GM23338 (cell line): ENCODE measurements at regions not wholly inside any gene's neighbourhood (a gene's known extent, or its start where the extent isn't known, plus 50 kb on each side); places are given as distances from the start of the nearest gene placed in this dataset.

Experiments used
- ATAC-seq: fragments of 200-7000 bp; cut with Tn5 transposase; 3 replicates; pipeline ENCODE4 v1.9.1; 2020
- DNase-seq: peaks from one replicate; pipeline ENCODE4 v3.0.0-alpha.2; 2015; ENCODE audit warnings: low spot score
- H2AFZ ChIP-seq: fragments of 200-600 bp; sonication (generic); 2 replicates; pipeline ENCODE4 v1.8.0; 2016; ENCODE audit warnings: antibody characterized with exemption, mild to moderate bottlenecking, moderate library complexity
- H3F3A ChIP-seq: fragments of 200-600 bp; sonication (generic); replicated peaks from 2 replicates; pipeline ENCODE4 v1.8.0; 2017; ENCODE audit warnings: antibody characterized with exemption, mixed run types, low read depth
- H3K27ac ChIP-seq: fragments of 200-600 bp; sonication (generic); 2 replicates; pipeline ENCODE4 v1.6.1; 2016; ENCODE audit warnings: low read depth
- H3K27me3 ChIP-seq: fragments of 200-600 bp; sonication (generic); 2 replicates; pipeline ENCODE4 v1.8.0; 2016; ENCODE audit warnings: mild to moderate bottlenecking, mixed run types, moderate library complexity; ENCODE audit not compliant: insufficient read depth
- H3K36me3 ChIP-seq: fragments of 200-600 bp; sonication (generic); 2 replicates; pipeline ENCODE4 v1.8.0; 2016; ENCODE audit warnings: mild to moderate bottlenecking; ENCODE audit not compliant: insufficient read depth
- H3K4me1 ChIP-seq: fragments of 200-600 bp; sonication (generic); 2 replicates; pipeline ENCODE4 v1.8.0; 2016; ENCODE audit warnings: mild to moderate bottlenecking, moderate library complexity; ENCODE audit not compliant: insufficient read depth
- H3K4me2 ChIP-seq: fragments of 200-600 bp; sonication (generic); 2 replicates; pipeline ENCODE4 v1.7.1; 2017; ENCODE audit warnings: mixed run types
- H3K4me3 ChIP-seq: fragments of 200-600 bp; sonication (generic); 2 replicates; pipeline ENCODE4 v1.6.1; 2016; ENCODE audit warnings: mixed run types
- H3K79me2 ChIP-seq: fragments of 200-600 bp; sonication (generic); replicated peaks from 2 replicates; pipeline ENCODE4 v1.8.0; 2017; ENCODE audit warnings: mild to moderate bottlenecking; ENCODE audit not compliant: insufficient read depth
- H3K9me2 ChIP-seq: fragments of 200-600 bp; sonication (generic); 2 replicates; pipeline ENCODE4 v1.8.0; 2017; ENCODE audit not compliant: insufficient read depth
- H4K20me1 ChIP-seq: fragments of 200-600 bp; sonication (generic); replicated peaks from 2 replicates; pipeline ENCODE4 v1.8.0; 2017; ENCODE audit warnings: mild to moderate bottlenecking; ENCODE audit not compliant: insufficient read depth
- H3K27ac Mint-ChIP-seq: 2 replicates; pipeline ENCODE4 v1.8.0; 2020; ENCODE audit warnings: inconsistent platforms, mild to moderate bottlenecking, moderate library complexity, mixed read lengths
- H3K27me3 Mint-ChIP-seq: 3 replicates; pipeline ENCODE4 v1.8.0; 2022; ENCODE audit warnings: low read depth, mild to moderate bottlenecking, moderate library complexity, mixed read lengths, inconsistent platforms; ENCODE audit not compliant: insufficient read depth, poor library complexity
- H3K36me3 Mint-ChIP-seq: 3 replicates; pipeline ENCODE4 v1.8.0; 2021; ENCODE audit warnings: low read depth, mild to moderate bottlenecking, inconsistent platforms, moderate library complexity, mixed read lengths
- H3K4me1 Mint-ChIP-seq: 3 replicates; pipeline ENCODE4 v1.8.0; 2020; ENCODE audit warnings: mild to moderate bottlenecking, inconsistent platforms, mixed read lengths
- H3K4me3 Mint-ChIP-seq: 3 replicates; pipeline ENCODE4 v1.8.0; 2021; ENCODE audit warnings: moderate library complexity, mild to moderate bottlenecking, inconsistent platforms, mixed read lengths
- H3K9me3 Mint-ChIP-seq: 3 replicates; pipeline ENCODE4 v1.8.0; 2020; ENCODE audit warnings: moderate library complexity, mild to moderate bottlenecking, inconsistent platforms, mixed read lengths
- CREB1 ChIP-seq: fragments of 250-450 bp; sonication (Bioruptor Pico); IDR thresholded peaks from 2 replicates; pipeline ENCODE4 v1.5.0; 2020; ENCODE audit warnings: low read depth, mild to moderate bottlenecking, moderate library complexity
- EZH2 ChIP-seq: fragments of 200-600 bp; sonication (generic); IDR thresholded peaks from one replicate; pipeline ENCODE4 v1.8.0; 2017; ENCODE audit warnings: antibody characterized with exemption, mild to moderate bottlenecking, low read depth; ENCODE audit not compliant: unreplicated experiment
- EZH2phosphoT487 ChIP-seq: fragments of 200-600 bp; sonication (generic); IDR thresholded peaks from one replicate; pipeline ENCODE4 v1.8.1; 2018; ENCODE audit warnings: antibody characterized with exemption; ENCODE audit not compliant: unreplicated experiment
- JUNB ChIP-seq: IDR thresholded peaks from one replicate; pipeline ENCODE4 v1.6.1; 2016; ENCODE audit warnings: antibody characterized with exemption; ENCODE audit not compliant: unreplicated experiment
- NANOG ChIP-seq: IDR thresholded peaks from 2 replicates; pipeline ENCODE4 v1.6.1; 2016; ENCODE audit warnings: antibody characterized with exemption, borderline replicate concordance
- POLR2AphosphoS5 ChIP-seq: IDR thresholded peaks from 2 replicates; pipeline ENCODE4 v1.6.1; 2016; ENCODE audit warnings: antibody characterized with exemption, low read depth
- STAT1 ChIP-seq: IDR thresholded peaks from one replicate; pipeline ENCODE4 v1.6.1; 2016; ENCODE audit warnings: antibody characterized with exemption; ENCODE audit not compliant: unreplicated experiment
- ZNF114 ChIP-seq: fragments of 250-450 bp; sonication (Bioruptor Pico); IDR thresholded peaks from 2 replicates; pipeline ENCODE4 v1.5.0; 2020; ENCODE audit warnings: mild to moderate bottlenecking, moderate library complexity
- ZNF331 ChIP-seq: fragments of 250-450 bp; sonication (Bioruptor Pico); IDR thresholded peaks from 2 replicates; pipeline ENCODE4 v1.5.0; 2020; ENCODE audit warnings: low read depth, mild to moderate bottlenecking, moderate library complexity
- TF ChIP-seq, protein P1 (sequence below): fragments of 250-450 bp; sonication (Bioruptor Pico); IDR thresholded peaks from 2 replicates; pipeline ENCODE4 v1.5.0; 2020; ENCODE audit warnings: mild to moderate bottlenecking, moderate library complexity
- TF ChIP-seq, protein P2 (sequence below): IDR thresholded peaks from one replicate; pipeline ENCODE4 v1.6.1; 2018; ENCODE audit warnings: antibody characterized with exemption; ENCODE audit not compliant: unreplicated experiment
- TF ChIP-seq, protein P3 (sequence below), 2 experiments: fragments of 200-600 bp in 1 of 2; sonication (generic) in 1 of 2; conservative IDR thresholded peaks; 2 replicates each; pipeline versions ENCODE4 v1.5.1 to v1.6.1; 2016 to 2017; ENCODE audit warnings: antibody characterized with exemption in 2 of 2, low read depth in 2 of 2, mild to moderate bottlenecking in 2 of 2, moderate library complexity in 1 of 2
- TF ChIP-seq, protein P4 (sequence below): IDR thresholded peaks from 2 replicates; pipeline ENCODE4 v1.6.1; 2016; ENCODE audit warnings: antibody characterized with exemption

DNA sequence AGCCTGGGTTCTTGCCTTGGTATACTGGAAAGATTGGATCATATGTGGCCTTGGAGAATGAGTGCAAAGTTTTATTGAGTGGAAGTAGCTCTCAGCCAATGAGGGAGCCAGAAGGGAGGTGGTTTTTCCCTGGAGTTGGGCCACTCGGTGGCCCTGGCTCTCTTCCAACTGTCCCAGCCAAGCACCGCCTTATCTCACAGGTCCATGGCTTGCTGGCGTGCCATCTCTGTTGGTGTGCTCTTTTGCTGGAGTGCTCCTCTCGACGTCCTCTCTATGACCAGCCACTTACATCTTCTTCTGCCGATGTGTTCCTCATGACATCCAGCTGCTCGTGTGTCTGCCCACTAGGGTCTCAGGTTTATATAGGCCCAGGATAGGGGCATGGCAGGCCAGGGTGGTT is 505.9 kb upstream of the SYNCRIP start:
- Histone ChIP-seq H3K9me2 (peaks cover 4% of the 10 kb centered on the region; the same call in 1 of the 2 replicates), H3K4me2 (no peak overlapping the region), H3K36me3 (no peaks in the 10 kb centered on the region), H3K79me2 (no peaks in the 10 kb centered on the region), H3K27ac (no peak overlapping the region), H3K27me3 (0 out of 2 replicates have a peak, but pooled peaks cover 10% of the 10 kb centered on the region), H3K4me1 (peaks cover 12% of the 10 kb centered on the region), H3K4me3 (no peak overlapping the region), H3F3A (no peaks in the 10 kb centered on the region), H2AFZ (no peak overlapping the region), H4K20me1 (no peaks in the 10 kb centered on the region)
- DNase-seq = no peak
- Mint-ChIP-seq H3K36me3 (no peaks in the 10 kb centered on the region), H3K9me3 (no peaks in the 10 kb centered on the region; the same call in 1 of the 3 replicates), H3K27me3 (peaks cover 4% of the 10 kb centered on the region), H3K4me1 (peaks cover 19% of the 10 kb centered on the region), H3K4me3 (no peak overlapping the region), H3K27ac (no peak overlapping the region)
- TF ChIP-seq, protein P1, sequence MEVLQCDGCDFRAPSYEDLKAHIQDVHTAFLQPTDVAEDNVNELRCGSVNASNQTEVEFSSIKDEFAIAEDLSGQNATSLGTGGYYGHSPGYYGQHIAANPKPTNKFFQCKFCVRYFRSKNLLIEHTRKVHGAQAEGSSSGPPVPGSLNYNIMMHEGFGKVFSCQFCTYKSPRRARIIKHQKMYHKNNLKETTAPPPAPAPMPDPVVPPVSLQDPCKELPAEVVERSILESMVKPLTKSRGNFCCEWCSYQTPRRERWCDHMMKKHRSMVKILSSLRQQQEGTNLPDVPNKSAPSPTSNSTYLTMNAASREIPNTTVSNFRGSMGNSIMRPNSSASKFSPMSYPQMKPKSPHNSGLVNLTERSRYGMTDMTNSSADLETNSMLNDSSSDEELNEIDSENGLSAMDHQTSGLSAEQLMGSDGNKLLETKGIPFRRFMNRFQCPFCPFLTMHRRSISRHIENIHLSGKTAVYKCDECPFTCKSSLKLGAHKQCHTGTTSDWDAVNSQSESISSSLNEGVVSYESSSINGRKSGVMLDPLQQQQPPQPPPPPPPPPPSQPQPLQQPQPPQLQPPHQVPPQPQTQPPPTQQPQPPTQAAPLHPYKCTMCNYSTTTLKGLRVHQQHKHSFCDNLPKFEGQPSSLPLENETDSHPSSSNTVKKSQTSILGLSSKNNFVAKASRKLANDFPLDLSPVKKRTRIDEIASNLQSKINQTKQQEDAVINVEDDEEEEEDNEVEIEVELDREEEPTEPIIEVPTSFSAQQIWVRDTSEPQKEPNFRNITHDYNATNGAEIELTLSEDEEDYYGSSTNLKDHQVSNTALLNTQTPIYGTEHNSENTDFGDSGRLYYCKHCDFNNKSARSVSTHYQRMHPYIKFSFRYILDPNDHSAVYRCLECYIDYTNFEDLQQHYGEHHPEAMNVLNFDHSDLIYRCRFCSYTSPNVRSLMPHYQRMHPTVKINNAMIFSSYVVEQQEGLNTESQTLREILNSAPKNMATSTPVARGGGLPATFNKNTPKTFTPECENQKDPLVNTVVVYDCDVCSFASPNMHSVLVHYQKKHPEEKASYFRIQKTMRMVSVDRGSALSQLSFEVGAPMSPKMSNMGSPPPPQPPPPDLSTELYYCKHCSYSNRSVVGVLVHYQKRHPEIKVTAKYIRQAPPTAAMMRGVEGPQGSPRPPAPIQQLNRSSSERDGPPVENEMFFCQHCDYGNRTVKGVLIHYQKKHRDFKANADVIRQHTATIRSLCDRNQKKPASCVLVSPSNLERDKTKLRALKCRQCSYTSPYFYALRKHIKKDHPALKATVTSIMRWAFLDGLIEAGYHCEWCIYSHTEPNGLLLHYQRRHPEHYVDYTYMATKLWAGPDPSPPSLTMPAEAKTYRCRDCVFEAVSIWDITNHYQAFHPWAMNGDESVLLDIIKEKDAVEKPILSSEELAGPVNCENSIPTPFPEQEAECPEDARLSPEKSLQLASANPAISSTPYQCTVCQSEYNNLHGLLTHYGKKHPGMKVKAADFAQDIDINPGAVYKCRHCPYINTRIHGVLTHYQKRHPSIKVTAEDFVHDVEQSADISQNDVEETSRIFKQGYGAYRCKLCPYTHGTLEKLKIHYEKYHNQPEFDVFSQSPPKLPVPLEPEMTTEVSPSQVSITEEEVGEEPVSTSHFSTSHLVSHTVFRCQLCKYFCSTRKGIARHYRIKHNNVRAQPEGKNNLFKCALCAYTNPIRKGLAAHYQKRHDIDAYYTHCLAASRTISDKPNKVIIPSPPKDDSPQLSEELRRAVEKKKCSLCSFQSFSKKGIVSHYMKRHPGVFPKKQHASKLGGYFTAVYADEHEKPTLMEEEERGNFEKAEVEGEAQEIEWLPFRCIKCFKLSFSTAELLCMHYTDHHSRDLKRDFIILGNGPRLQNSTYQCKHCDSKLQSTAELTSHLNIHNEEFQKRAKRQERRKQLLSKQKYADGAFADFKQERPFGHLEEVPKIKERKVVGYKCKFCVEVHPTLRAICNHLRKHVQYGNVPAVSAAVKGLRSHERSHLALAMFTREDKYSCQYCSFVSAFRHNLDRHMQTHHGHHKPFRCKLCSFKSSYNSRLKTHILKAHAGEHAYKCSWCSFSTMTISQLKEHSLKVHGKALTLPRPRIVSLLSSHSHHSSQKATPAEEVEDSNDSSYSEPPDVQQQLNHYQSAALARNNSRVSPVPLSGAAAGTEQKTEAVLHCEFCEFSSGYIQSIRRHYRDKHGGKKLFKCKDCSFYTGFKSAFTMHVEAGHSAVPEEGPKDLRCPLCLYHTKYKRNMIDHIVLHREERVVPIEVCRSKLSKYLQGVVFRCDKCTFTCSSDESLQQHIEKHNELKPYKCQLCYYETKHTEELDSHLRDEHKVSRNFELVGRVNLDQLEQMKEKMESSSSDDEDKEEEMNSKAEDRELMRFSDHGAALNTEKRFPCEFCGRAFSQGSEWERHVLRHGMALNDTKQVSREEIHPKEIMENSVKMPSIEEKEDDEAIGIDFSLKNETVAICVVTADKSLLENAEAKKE = no peak
- TF ChIP-seq CREB1 (CRISPR knock-in tag) (no peak), ZNF114 (no peak), STAT1 (no peak), ZNF331 (CRISPR knock-in tag) (no peak), POLR2AphosphoS5 (no peak), JUNB (no peak), EZH2phosphoT487 (no peak), NANOG (no peak), EZH2 (no peak)
- TF ChIP-seq, protein P2, sequence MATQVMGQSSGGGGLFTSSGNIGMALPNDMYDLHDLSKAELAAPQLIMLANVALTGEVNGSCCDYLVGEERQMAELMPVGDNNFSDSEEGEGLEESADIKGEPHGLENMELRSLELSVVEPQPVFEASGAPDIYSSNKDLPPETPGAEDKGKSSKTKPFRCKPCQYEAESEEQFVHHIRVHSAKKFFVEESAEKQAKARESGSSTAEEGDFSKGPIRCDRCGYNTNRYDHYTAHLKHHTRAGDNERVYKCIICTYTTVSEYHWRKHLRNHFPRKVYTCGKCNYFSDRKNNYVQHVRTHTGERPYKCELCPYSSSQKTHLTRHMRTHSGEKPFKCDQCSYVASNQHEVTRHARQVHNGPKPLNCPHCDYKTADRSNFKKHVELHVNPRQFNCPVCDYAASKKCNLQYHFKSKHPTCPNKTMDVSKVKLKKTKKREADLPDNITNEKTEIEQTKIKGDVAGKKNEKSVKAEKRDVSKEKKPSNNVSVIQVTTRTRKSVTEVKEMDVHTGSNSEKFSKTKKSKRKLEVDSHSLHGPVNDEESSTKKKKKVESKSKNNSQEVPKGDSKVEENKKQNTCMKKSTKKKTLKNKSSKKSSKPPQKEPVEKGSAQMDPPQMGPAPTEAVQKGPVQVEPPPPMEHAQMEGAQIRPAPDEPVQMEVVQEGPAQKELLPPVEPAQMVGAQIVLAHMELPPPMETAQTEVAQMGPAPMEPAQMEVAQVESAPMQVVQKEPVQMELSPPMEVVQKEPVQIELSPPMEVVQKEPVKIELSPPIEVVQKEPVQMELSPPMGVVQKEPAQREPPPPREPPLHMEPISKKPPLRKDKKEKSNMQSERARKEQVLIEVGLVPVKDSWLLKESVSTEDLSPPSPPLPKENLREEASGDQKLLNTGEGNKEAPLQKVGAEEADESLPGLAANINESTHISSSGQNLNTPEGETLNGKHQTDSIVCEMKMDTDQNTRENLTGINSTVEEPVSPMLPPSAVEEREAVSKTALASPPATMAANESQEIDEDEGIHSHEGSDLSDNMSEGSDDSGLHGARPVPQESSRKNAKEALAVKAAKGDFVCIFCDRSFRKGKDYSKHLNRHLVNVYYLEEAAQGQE = no peak
- TF ChIP-seq, protein P3, sequence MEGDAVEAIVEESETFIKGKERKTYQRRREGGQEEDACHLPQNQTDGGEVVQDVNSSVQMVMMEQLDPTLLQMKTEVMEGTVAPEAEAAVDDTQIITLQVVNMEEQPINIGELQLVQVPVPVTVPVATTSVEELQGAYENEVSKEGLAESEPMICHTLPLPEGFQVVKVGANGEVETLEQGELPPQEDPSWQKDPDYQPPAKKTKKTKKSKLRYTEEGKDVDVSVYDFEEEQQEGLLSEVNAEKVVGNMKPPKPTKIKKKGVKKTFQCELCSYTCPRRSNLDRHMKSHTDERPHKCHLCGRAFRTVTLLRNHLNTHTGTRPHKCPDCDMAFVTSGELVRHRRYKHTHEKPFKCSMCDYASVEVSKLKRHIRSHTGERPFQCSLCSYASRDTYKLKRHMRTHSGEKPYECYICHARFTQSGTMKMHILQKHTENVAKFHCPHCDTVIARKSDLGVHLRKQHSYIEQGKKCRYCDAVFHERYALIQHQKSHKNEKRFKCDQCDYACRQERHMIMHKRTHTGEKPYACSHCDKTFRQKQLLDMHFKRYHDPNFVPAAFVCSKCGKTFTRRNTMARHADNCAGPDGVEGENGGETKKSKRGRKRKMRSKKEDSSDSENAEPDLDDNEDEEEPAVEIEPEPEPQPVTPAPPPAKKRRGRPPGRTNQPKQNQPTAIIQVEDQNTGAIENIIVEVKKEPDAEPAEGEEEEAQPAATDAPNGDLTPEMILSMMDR (conservative IDR thresholded peaks at IDR 0.05; ENCODE audit: low read depth in 2 of 2) = no peak
- TF ChIP-seq, protein P4, sequence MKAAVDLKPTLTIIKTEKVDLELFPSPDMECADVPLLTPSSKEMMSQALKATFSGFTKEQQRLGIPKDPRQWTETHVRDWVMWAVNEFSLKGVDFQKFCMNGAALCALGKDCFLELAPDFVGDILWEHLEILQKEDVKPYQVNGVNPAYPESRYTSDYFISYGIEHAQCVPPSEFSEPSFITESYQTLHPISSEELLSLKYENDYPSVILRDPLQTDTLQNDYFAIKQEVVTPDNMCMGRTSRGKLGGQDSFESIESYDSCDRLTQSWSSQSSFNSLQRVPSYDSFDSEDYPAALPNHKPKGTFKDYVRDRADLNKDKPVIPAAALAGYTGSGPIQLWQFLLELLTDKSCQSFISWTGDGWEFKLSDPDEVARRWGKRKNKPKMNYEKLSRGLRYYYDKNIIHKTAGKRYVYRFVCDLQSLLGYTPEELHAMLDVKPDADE = no peak
- no peak for ATAC-seq
